HG02763 (cell line): ENCODE measurements at regions not wholly inside any gene's neighbourhood (a gene's known extent, or its start where the extent isn't known, plus 50 kb on each side); places are given as distances from the start of the nearest gene placed in this dataset.
"Not testable (repeated sequence)": the region's sequence is repeated elsewhere in the genome, so short reads cannot be mapped to it uniquely, and the experiment has no call there.

Experiments
- ATAC-seq: cut with Tn5 transposase; IDR thresholded peaks from one replicate; pipeline ENCODE4 v1.9.1; 2021; ENCODE audit warnings: mild to moderate bottlenecking, moderate library complexity; ENCODE audit not compliant: unreplicated experiment

GRCh38 chr16:64736857-64737256 is 385.0 kb downstream of the CDH11 start:
- ATAC-seq: no peak

GRCh38 chr16:64731891-64732290 is 390.0 kb downstream of the CDH11 start:
- no peak for ATAC-seq

GRCh38 chr16:64730261-64730660 is 391.6 kb downstream of the CDH11 start:
- ATAC-seq: no peak

GRCh38 chr16:64724339-64724738 is 397.5 kb downstream of the CDH11 start:
- no peak for ATAC-seq

GRCh38 chr16:64718486-64718885 is 403.4 kb downstream of the CDH11 start:
- ATAC-seq: no peak

GRCh38 chr16:64717871-64718270 is 404.0 kb downstream of the CDH11 start:
- ATAC-seq: no peak

- no peak for ATAC-seq
These were observed 406.2 kb downstream of the CDH11 start for GRCh38 chr16:64715624-64716023.

GRCh38 chr16:64712026-64712425 is 409.8 kb downstream of the CDH11 start:
- ATAC-seq: no peak

GRCh38 chr16:64711596-64711995 is 410.3 kb downstream of the CDH11 start:
- ATAC-seq: no peak

GRCh38 chr16:64711026-64711425 is 410.8 kb downstream of the CDH11 start:
- no peak for ATAC-seq

GRCh38 chr16:64705443-64705842 is 416.4 kb downstream of the CDH11 start:
- no peak for ATAC-seq

GRCh38 chr16:64704386-64704785 is 417.5 kb downstream of the CDH11 start:
- no peak for ATAC-seq

GRCh38 chr16:64702415-64702814 is 419.4 kb downstream of the CDH11 start:
- no peak for ATAC-seq

- no peak for ATAC-seq
These were observed 421.2 kb downstream of the CDH11 start for GRCh38 chr16:64700628-64701027.

- ATAC-seq: no peak
These were observed 425.0 kb downstream of the CDH11 start for GRCh38 chr16:64696866-64697265.

GRCh38 chr16:64695684-64696083 is 426.2 kb downstream of the CDH11 start:
- no peak for ATAC-seq

- no peak for ATAC-seq
These were observed 427.9 kb downstream of the CDH11 start for GRCh38 chr16:64693946-64694345.

- ATAC-seq: no peak
These were observed 434.1 kb downstream of the CDH11 start for GRCh38 chr16:64687786-64688185.

- no peak for ATAC-seq
These were observed 434.7 kb downstream of the CDH11 start for GRCh38 chr16:64687123-64687522.

GRCh38 chr16:64679976-64680690 is 441.7 kb downstream of the CDH11 start:
- no peak for ATAC-seq

GRCh38 chr16:64669573-64669972 is 452.3 kb downstream of the CDH11 start:
- ATAC-seq: no peak

- no peak for ATAC-seq
These were observed 454.5 kb downstream of the CDH11 start for GRCh38 chr16:64667334-64667877.

GRCh38 chr16:64662312-64662711 is 459.6 kb downstream of the CDH11 start:
- ATAC-seq: not testable (repeated sequence)
